Endothelial cell of umbilical vein (primary cell): ENCODE measurements at regions not wholly inside any gene's neighbourhood (a gene's known extent, or its start where the extent isn't known, plus 50 kb on each side); places are given as distances from the start of the nearest gene placed in this dataset.

ENCODE experiments used
- EZH2 ChIP-seq: IDR thresholded peaks from 2 replicates; pipeline ENCODE4 v1.6.1; 2012; ENCODE audit warnings: borderline replicate concordance, low read depth, mild to moderate bottlenecking, moderate library complexity, low read length, inconsistent platforms; ENCODE audit not compliant: severe bottlenecking
- FOS ChIP-seq: IDR thresholded peaks from 2 replicates; pipeline ENCODE4 v1.6.1; 2011; ENCODE audit warnings: mild to moderate bottlenecking, low read length, moderate library complexity, borderline replicate concordance; ENCODE audit not compliant: insufficient read depth
- POLR2A ChIP-seq: IDR thresholded peaks from 2 replicates; pipeline ENCODE4 v1.6.1; 2012; ENCODE audit warnings: low read depth, mild to moderate bottlenecking, control low read depth, low read length
- POLR2AphosphoS5 ChIP-seq: IDR thresholded peaks from 2 replicates; pipeline ENCODE4 v1.6.1; 2012; ENCODE audit warnings: low read depth, mild to moderate bottlenecking, control low read depth, low read length, moderate library complexity; ENCODE audit not compliant: insufficient read depth
- TF ChIP-seq, protein P1 (sequence below), 2 donors: IDR thresholded peaks; 1 replicate in 1 of 2; 2 replicates in 1 of 2; pipeline ENCODE4 v1.5.1; 2011; ENCODE audit warnings: low read length in 2 of 2, mild to moderate bottlenecking in 2 of 2, moderate library complexity in 2 of 2, control low read depth in 1 of 2, inconsistent platforms in 1 of 2, low read depth in 1 of 2; ENCODE audit not compliant: insufficient read depth in 1 of 2; ENCODE audit errors: extremely low read depth in 1 of 2
- TF ChIP-seq, protein P2 (sequence below): IDR thresholded peaks from 2 replicates; pipeline ENCODE4 v1.6.1; 2011; ENCODE audit not compliant: insufficient read depth, insufficient read length

- TF ChIP-seq POLR2A (no peak), POLR2AphosphoS5 (no peak), EZH2 (no peak), FOS (no peak)
- TF ChIP-seq, protein P1, sequence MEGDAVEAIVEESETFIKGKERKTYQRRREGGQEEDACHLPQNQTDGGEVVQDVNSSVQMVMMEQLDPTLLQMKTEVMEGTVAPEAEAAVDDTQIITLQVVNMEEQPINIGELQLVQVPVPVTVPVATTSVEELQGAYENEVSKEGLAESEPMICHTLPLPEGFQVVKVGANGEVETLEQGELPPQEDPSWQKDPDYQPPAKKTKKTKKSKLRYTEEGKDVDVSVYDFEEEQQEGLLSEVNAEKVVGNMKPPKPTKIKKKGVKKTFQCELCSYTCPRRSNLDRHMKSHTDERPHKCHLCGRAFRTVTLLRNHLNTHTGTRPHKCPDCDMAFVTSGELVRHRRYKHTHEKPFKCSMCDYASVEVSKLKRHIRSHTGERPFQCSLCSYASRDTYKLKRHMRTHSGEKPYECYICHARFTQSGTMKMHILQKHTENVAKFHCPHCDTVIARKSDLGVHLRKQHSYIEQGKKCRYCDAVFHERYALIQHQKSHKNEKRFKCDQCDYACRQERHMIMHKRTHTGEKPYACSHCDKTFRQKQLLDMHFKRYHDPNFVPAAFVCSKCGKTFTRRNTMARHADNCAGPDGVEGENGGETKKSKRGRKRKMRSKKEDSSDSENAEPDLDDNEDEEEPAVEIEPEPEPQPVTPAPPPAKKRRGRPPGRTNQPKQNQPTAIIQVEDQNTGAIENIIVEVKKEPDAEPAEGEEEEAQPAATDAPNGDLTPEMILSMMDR (IDR thresholded peaks at IDR 0.05; ENCODE audit: extremely low read depth in 1 of 2, insufficient read depth in 1 of 2, low read depth in 1 of 2, low read length in 2 of 2), result no peak
- TF ChIP-seq, protein P2, sequence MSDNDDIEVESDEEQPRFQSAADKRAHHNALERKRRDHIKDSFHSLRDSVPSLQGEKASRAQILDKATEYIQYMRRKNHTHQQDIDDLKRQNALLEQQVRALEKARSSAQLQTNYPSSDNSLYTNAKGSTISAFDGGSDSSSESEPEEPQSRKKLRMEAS, result no peak
Observed at GRCh38 chr4:184882276-184882675, 56.5 kb upstream of the ACSL1 start.
